ENCODE measurements at regions not wholly inside any gene's neighbourhood (a gene's known extent, or its start where the extent isn't known, plus 50 kb on each side); places are given as distances from the start of the nearest gene placed in this dataset.
"Not testable (repeated sequence)": the region's sequence is repeated elsewhere in the genome, so short reads cannot be mapped to it uniquely, and the experiment has no call there.

DNA sequence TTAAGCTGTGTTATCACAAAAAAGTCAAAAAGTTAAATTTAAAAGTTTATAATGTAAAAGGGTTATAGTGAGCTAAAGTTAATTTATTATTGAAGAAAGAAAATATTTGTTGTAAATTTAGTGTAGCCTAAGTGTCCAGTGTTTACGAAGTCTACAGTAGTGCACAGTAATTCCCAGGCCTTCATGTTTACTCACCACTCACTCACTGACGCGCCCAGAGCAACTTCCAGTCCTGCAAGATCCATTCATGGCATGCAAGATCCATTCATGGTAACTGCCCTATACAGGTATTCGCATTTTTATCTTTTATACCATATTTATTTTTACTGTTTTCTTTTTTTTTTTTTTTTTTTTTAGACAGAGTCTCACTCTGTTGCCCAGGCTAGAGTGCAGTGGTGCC lies 69.5 kb downstream of the TPRA1 start:
- Mint-ChIP-seq H3K4me1 (ENCODE audit: low read depth) (no peaks in the 10 kb centered on the region), H3K9me3 (ENCODE audit: low read depth) (peaks cover 11% of the 10 kb centered on the region), H3K4me3 (no peak overlapping the region), H3K27me3 (peaks cover 7% of the 10 kb centered on the region), H3K36me3 (no peaks in the 10 kb centered on the region), H3K27ac (no peak overlapping the region)

DNA sequence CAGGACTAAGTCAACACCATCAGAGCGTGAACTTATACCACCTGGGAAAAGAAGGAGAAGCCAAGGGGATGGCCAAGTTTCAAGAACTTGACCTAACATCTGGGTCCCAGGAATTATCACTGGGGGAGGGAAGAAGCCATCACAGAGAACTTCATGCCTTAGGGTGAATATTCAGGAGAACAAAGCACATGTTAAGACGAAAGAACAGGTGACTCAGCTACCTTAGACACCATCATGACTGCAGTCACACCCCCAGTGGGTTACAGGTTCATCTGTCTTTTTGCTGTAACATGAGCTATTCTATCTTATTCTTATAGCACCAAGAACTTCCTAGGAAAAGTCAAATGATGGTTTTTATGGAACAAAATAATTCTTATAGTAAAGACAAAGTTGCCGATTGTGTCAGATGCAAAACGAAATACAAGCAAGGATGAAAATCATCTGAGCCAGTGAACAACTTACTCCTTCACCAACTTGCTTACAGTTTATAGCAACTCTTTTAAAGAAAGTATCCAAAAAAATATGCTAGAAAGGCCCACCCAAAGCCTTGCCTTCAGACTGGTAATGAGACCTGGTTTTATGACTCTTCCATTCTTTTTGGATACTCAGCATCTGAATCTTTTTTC lies 72.0 kb downstream of the TPRA1 start:
- peaks cover 11% of the 10 kb centered on the region for H3K9me3 Mint-ChIP-seq (ENCODE audit: low read depth)
- H3K27me3 Mint-ChIP-seq, result peaks cover 5% of the 10 kb centered on the region
- no peaks in the 10 kb centered on the region for H3K4me1 Mint-ChIP-seq (ENCODE audit: low read depth)
- H3K27ac Mint-ChIP-seq, result no peak overlapping the region
- no peak overlapping the region for H3K4me3 Mint-ChIP-seq
- H3K36me3 Mint-ChIP-seq, result no peaks in the 10 kb centered on the region

DNA sequence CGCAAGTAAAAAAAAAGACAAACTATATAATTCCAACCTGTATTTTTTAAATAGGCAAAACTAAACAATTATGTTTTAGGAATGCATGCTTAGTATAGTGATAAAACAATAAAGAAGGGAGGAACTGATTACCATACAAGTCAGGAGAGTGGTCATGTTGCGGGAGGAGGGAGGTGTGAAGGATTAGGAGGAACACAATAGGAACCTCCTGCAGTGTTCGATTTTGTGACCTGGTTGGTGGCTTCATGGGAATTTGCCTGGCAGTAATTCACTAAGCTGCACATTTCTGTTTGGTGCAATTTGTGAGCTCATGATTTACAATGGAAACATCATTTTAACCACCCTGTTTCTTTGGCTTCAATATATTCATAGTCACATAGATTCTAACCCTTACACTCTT lies 78.3 kb downstream of the TPRA1 start:
- H3K27ac Mint-ChIP-seq, result no peak overlapping the region
- H3K27me3 Mint-ChIP-seq, result peaks cover 7% of the 10 kb centered on the region
- no peaks in the 10 kb centered on the region for H3K36me3 Mint-ChIP-seq
- H3K9me3 Mint-ChIP-seq (ENCODE audit: low read depth), result no peaks in the 10 kb centered on the region
- no peaks in the 10 kb centered on the region for H3K4me1 Mint-ChIP-seq (ENCODE audit: low read depth)
- H3K4me3 Mint-ChIP-seq, result no peak overlapping the region

DNA sequence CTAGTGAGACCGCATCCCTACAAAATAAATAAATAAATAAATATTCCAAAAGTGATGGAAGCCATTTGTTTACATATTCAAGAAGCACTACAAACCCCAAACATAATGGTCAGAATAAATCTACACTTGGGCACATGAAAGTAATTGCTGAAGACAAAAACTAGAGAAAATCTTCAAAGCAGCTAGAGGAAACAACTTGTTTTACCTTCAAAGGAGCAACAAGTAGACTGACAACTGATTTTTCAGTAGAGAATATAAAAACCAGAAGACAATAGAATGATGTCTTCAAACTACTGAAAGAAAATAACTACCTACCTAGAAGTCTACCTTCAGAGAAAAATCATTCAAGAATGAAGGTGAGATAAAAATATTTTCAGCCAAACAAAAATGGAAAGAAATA lies 89.4 kb downstream of the TPRA1 start:
- Mint-ChIP-seq H3K9me3 (ENCODE audit: low read depth) (peaks cover 15% of the 10 kb centered on the region), H3K36me3 (peaks cover 16% of the 10 kb centered on the region), H3K4me1 (ENCODE audit: low read depth) (no peaks in the 10 kb centered on the region), H3K4me3 (no peak overlapping the region), H3K27me3 (peaks cover 11% of the 10 kb centered on the region), H3K27ac (no peak overlapping the region)

DNA sequence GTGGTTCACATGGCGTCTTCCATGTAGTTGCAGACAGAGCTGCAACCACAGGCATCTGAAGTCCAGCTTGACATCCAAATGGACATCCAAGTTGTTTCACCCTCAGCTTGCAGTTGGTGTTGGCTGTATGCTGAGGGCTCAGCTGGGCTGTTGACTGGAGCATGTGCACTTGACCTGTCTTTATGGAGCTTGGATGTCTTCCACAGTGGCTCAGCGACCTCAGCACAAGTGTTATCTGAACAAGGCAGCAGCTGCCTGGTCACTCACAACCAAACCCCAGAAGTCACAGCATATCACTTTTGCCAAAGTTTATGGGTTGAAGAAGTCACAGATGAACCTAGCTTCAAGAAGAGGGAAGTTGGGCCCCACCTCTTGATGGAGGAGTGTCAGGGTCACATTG lies 92.9 kb downstream of the TPRA1 start:
- Mint-ChIP-seq H3K36me3 (peaks cover 11% of the 10 kb centered on the region), H3K4me1 (ENCODE audit: low read depth) (no peaks in the 10 kb centered on the region), H3K27ac (no peak overlapping the region), H3K27me3 (peaks cover 7% of the 10 kb centered on the region), H3K9me3 (ENCODE audit: low read depth) (peaks cover 14% of the 10 kb centered on the region), H3K4me3 (no peak overlapping the region)

DNA sequence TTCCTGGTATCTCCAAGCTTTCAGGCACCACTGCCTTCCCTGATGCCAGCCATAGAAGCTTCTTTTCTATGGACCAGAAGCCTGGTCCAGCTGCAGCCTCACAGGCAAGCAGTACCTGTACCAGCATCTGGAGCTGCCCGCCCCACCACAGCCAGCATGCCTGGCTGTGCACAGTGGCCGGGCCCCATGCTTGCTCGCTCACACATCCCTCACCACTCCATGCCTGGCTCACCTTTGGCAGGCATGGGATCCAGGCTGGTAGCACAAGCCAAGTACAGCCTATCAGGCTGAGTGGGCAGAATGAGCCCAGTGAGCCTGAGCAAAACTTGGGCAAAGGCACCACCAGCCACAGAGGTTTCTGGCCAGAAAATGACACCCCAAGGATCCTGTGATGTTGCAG lies 93.4 kb downstream of the TPRA1 start:
- H3K27ac Mint-ChIP-seq, result no peak overlapping the region
- H3K4me3 Mint-ChIP-seq, result no peak overlapping the region
- peaks cover 10% of the 10 kb centered on the region for H3K9me3 Mint-ChIP-seq (ENCODE audit: low read depth)
- H3K27me3 Mint-ChIP-seq, result peaks cover 6% of the 10 kb centered on the region
- peaks cover 9% of the 10 kb centered on the region for H3K36me3 Mint-ChIP-seq
- H3K4me1 Mint-ChIP-seq (ENCODE audit: low read depth), result no peaks in the 10 kb centered on the region

DNA sequence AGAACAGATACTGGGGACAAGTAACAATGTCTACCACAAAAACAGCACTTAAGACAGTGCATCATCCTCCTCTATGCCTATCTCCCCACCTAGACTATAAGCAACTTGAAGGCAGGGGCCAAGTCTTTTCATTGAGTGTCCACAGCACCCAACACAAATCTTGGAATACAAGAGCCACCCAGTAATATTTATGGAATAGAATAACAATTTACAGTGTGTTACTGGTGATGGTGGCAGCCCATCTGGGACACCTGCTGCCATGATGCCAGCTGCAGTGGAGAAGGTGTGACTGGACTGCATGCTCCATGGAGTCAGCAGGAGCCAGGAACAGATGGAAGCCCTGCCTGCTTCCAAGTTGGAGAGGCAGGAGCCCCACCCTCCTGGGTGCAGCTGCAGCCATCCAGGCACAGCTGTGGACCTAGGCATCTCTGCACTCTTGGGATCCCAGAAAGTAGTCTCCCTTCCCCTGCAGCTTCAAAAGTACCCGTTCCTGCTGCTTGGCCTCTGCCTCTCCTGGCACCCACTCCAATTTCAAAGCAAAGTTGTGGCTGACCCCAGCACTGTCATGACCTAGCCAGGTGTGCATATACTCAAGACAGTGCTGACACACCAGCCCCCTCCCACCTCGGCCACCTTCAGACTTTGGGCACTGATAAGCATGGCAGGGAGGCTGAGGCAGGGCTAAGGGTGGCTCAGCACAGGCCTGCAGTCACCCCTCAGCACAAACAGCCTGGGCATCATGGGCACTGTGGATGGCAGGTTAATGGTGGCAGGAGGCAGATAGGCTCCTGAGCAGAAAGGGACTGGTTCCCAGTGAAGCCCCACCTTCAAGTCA lies 94.5 kb downstream of the TPRA1 start:
- Mint-ChIP-seq H3K27ac (no peak overlapping the region), H3K4me1 (ENCODE audit: low read depth) (no peaks in the 10 kb centered on the region), H3K27me3 (peaks cover 8% of the 10 kb centered on the region), H3K36me3 (peaks cover 5% of the 10 kb centered on the region), H3K9me3 (ENCODE audit: low read depth) (peaks cover 10% of the 10 kb centered on the region), H3K4me3 (no peak overlapping the region)

DNA sequence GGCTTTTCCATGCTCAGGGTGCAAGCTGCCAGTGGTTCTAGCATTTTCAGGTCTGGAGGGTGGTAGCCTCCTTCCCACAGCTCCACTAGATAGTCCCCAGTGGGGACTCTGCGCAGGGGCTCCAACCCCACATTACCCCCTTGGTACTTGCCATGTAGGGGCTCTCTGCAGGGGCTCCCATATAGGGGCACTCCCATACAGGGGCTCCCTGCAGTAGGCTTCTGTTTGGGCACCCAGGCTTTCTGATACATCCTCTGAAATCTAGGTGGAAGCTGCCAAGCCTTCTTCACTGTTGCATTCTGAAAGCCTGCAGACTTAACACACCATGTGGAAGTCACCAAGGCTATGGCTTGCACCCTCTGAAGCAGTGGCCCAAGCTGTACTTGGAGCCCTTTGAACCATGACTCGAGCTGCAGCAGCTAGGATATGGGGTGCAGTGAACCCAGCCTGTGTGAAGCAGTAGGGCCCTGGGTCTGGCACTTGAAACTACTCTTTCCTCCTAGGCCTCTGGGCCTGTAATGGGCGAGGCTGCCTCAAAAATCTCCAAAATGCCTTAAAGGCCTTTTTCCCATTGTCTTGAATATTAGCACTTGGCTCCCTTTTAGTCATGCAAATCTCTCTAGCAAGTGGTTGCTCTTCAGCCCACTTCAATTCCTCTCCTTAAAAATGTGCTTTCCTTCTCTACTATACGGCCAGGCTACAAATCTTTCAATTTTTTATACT lies 96.4 kb downstream of the TPRA1 start:
- peaks cover 6% of the 10 kb centered on the region for H3K27me3 Mint-ChIP-seq
- H3K4me3 Mint-ChIP-seq, result no peak overlapping the region
- no peaks in the 10 kb centered on the region for H3K4me1 Mint-ChIP-seq (ENCODE audit: low read depth)
- no peaks in the 10 kb centered on the region for H3K9me3 Mint-ChIP-seq (ENCODE audit: low read depth)
- no peaks in the 10 kb centered on the region for H3K36me3 Mint-ChIP-seq
- no peak overlapping the region for H3K27ac Mint-ChIP-seq

DNA sequence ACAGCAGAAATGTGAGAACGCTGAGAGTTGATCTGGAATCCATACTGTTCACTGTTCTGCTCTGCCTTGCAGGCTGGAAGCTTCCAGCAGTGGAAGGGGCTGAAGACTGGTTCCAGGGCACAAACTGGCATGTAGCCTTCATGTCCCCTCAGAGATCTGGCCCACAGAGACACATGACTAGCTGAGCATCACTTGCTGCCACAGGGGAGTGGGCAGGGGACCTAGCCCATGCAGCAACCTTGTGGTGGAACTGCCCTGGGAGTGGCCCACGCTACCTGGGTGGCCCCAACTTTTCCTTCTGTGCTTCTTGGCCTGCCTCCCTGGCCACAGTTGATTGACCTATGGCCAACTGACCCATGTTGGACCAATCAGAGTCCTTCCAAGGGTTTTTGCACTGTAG lies 98.1 kb downstream of the TPRA1 start:
- Mint-ChIP-seq H3K27ac (no peak overlapping the region), H3K4me1 (ENCODE audit: low read depth) (no peaks in the 10 kb centered on the region), H3K9me3 (ENCODE audit: low read depth) (no peaks in the 10 kb centered on the region), H3K36me3 (no peaks in the 10 kb centered on the region), H3K27me3 (peaks cover 2% of the 10 kb centered on the region), H3K4me3 (no peak overlapping the region)

DNA sequence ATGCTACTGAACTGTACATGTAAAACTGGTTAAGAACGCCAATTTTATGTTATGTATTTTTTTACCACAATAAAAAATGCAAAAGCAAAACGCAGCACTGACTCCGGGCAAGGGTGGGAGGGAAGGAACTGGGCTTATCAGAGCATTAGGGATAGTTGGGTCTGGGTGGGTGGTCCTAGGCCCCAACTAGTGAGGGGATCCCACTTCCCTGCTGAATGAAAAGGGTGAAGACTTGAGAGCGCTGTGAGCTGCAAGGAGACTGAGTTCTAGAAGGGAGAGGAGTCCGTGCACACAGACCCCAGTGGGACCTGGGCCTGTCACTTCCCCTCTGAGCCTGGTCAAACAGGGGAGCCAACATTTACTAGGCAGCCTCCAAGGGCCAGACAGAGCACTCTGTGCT lies 98.6 kb downstream of the TPRA1 start:
- Mint-ChIP-seq H3K4me1 (ENCODE audit: low read depth) (no peaks in the 10 kb centered on the region), H3K27me3 (peaks cover 2% of the 10 kb centered on the region), H3K27ac (no peak overlapping the region), H3K4me3 (no peak overlapping the region), H3K9me3 (ENCODE audit: low read depth) (no peaks in the 10 kb centered on the region), H3K36me3 (no peaks in the 10 kb centered on the region)

DNA sequence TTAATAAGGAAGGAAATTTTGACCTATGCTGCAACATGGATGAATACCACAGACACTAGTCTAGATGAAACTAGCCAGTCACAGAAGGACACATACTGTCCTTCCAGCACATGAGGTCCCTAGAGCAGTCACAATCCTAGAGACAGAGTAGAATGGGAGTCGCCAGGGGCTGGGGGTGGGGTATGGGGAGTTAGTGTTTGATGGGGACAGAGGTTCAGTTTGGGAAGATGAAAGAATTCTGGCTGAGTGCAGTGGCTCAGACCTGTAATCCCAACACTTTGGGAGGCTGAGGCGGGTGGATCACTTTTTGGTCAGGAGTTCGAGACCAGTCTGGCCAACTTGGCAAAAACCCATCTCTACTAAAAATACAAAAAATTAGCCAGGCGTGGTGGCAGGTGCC lies 99.2 kb downstream of the TPRA1 start:
- Mint-ChIP-seq H3K4me3 (no peak overlapping the region), H3K27me3 (peaks cover 2% of the 10 kb centered on the region), H3K4me1 (ENCODE audit: low read depth) (no peaks in the 10 kb centered on the region), H3K9me3 (ENCODE audit: low read depth) (no peaks in the 10 kb centered on the region), H3K36me3 (no peaks in the 10 kb centered on the region), H3K27ac (no peak overlapping the region)

DNA sequence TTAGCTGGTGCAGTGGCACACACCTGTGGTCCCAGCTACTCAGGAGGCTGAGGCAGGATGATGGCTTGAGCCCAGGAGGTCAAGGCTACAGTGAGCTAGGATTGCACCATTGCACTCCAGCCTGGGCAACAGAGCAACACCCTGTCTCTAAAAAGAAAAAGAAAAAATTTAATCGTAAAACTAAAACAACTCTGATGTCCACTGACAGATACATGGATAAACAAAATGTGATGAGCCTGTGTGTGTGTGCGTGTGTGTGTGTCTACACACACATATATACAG lies 99.6 kb downstream of the TPRA1 start:
- H3K9me3 Mint-ChIP-seq (ENCODE audit: low read depth); H3K27ac Mint-ChIP-seq; H3K27me3 Mint-ChIP-seq: not testable (repeated sequence)

DNA sequence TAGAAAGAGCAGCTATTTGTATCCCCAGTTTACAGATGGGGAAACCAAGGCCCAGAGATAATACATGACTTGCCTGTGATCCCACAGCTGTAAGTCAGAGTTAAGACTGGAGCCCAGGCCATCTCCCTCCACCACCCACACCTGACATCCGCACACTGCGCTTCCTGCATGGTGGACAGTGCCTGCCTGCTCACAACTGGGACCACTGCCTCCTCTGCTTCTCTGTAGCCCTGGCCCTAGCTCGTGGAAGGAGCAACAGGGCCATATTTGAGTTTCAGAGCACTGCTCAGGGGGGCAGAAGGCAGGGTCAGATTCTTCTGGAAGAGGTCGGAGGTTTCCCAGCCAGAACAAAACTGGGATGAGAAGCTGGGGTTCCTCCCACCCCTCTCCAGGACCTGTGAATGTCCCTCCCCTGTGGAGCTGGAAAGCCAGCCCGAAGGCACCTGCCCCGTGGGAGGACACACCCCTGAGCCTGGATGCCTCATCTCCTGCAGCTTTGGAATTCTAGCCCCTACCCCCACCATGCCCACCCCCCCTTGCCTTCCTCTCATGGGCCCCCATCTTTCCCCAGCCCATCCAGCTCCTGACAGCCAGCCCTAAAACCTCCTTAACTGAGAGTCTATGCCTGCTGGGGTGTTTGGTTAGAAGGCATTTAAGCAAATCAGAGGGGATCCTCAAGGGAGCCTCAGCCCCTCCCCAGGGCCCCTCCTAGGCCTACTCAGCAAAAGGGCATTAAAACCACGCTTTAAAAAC lies 100.1 kb downstream of the TPRA1 start:
- Mint-ChIP-seq H3K36me3 (no peaks in the 10 kb centered on the region), H3K9me3 (ENCODE audit: low read depth) (no peaks in the 10 kb centered on the region), H3K4me1 (ENCODE audit: low read depth) (no peaks in the 10 kb centered on the region), H3K4me3 (no peak overlapping the region), H3K27me3 (peaks cover 2% of the 10 kb centered on the region), H3K27ac (no peak overlapping the region)

More for the DNA sequence above, 99.6 kb downstream of the TPRA1 start:
- H3K4me1 Mint-ChIP-seq (ENCODE audit: low read depth); H3K36me3 Mint-ChIP-seq; H3K4me3 Mint-ChIP-seq: not testable (repeated sequence)

DNA sequence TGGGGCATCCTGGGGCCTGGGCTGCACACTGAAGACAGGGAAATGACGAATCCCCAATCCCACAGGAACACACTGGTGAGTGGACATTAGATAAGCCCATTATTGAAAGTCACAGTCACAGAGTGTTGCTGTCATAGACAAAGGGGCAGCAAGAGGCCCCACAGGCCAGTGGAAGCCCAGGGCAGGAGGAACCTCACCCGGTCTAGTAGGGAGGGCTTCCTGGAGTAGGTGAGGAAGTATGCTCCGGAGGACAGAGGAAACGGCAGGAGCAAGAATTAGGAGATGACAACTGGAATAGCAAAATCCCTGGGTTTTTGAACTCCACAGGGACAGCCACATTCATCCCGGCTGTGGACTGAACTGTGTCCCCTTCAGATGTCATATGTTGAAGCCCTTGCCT lies 101.2 kb downstream of the TPRA1 start:
- Mint-ChIP-seq H3K9me3 (ENCODE audit: low read depth) (no peaks in the 10 kb centered on the region), H3K4me3 (no peak overlapping the region), H3K4me1 (ENCODE audit: low read depth) (peaks cover 4% of the 10 kb centered on the region), H3K27ac (no peak overlapping the region), H3K27me3 (peaks cover 5% of the 10 kb centered on the region), H3K36me3 (no peaks in the 10 kb centered on the region)

DNA sequence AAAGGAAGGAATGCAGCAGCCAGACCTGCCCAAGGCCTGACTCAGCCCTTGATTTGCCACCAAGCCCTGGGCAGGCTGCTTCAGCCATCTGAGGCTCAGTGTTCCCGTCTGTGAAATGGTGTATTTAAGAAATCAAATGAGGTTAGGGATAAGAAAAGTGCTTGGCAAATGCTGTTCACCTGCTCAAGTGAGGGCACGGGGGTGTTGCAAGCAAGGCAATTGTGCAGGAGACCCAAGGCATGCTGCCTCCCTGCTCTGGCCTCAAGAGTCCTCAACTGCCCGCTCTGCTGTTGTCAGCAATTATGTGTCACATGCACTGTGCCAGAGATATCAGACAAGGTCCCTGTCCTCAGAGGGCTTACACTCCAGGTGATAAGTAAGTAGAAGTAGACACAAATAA lies 101.8 kb downstream of the TPRA1 start:
- Mint-ChIP-seq H3K36me3 (no peaks in the 10 kb centered on the region), H3K4me3 (no peak overlapping the region), H3K4me1 (ENCODE audit: low read depth) (peaks cover 7% of the 10 kb centered on the region), H3K27ac (no peak overlapping the region), H3K9me3 (ENCODE audit: low read depth) (no peaks in the 10 kb centered on the region), H3K27me3 (peaks cover 5% of the 10 kb centered on the region)
